SK-N-SH (cell line): ENCODE measurements at regions not wholly inside any gene's neighbourhood (a gene's known extent, or its start where the extent isn't known, plus 50 kb on each side); places are given as distances from the start of the nearest gene placed in this dataset.

Source experiments
- CHD2 ChIP-seq: fragments of 150-350 bp; IDR thresholded peaks from 2 replicates; pipeline ENCODE4 v1.6.1; 2018; ENCODE audit warnings: low read length; ENCODE audit not compliant: partially characterized antibody
- ELF1 ChIP-seq: IDR thresholded peaks from 2 replicates; pipeline ENCODE4 v1.4.0; 2012
- EP300 ChIP-seq, 2 experiments: IDR thresholded peaks; 2 replicates each; pipeline versions ENCODE4 v1.4.0 to v1.6.1; 2012; ENCODE audit warnings: borderline replicate concordance in 1 of 2, low read depth in 1 of 2, low read length in 1 of 2
- POLR2AphosphoS5 ChIP-seq: IDR thresholded peaks from 2 replicates; pipeline ENCODE4 v1.6.1; 2012; ENCODE audit warnings: low read depth, low read length
- TF ChIP-seq, protein P1 (sequence below): fragments of 200-600 bp; sonication (generic); IDR thresholded peaks from 2 replicates; pipeline ENCODE4 v1.6.1; 2017; ENCODE audit warnings: antibody characterized with exemption, mild to moderate bottlenecking, moderate library complexity

DNA sequence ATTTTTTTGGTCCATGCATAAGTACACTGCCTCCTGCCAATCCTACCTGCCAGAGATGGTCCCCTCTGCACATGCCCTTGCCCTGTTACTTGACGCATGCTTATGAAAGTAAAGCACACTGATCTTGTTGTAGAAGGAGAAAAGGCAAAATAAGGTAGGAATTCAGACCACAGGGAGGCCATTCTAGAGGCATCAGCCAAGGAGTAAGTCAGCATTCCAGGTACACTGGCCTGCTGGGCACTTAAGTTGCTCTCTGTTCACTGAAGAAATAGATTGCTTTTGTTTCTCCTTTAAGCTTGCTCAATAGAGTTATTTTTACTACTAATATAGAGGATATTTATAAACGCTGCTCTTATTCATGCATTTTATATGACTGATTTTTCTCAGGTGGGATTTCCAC is 604.4 kb downstream of the TDRD15 start:
- TF ChIP-seq CHD2 (no peak), POLR2AphosphoS5 (no peak), EP300 (IDR thresholded peaks at IDR 0.05; ENCODE audit: borderline replicate concordance in 1 of 2, low read depth in 1 of 2, low read length in 1 of 2) (no peak), ELF1 (no peak)
- TF ChIP-seq, protein P1, sequence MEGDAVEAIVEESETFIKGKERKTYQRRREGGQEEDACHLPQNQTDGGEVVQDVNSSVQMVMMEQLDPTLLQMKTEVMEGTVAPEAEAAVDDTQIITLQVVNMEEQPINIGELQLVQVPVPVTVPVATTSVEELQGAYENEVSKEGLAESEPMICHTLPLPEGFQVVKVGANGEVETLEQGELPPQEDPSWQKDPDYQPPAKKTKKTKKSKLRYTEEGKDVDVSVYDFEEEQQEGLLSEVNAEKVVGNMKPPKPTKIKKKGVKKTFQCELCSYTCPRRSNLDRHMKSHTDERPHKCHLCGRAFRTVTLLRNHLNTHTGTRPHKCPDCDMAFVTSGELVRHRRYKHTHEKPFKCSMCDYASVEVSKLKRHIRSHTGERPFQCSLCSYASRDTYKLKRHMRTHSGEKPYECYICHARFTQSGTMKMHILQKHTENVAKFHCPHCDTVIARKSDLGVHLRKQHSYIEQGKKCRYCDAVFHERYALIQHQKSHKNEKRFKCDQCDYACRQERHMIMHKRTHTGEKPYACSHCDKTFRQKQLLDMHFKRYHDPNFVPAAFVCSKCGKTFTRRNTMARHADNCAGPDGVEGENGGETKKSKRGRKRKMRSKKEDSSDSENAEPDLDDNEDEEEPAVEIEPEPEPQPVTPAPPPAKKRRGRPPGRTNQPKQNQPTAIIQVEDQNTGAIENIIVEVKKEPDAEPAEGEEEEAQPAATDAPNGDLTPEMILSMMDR: no peak
